ENCODE measurements at regions not wholly inside any gene's neighbourhood (a gene's known extent, or its start where the extent isn't known, plus 50 kb on each side); places are given as distances from the start of the nearest gene placed in this dataset.

- no peak for TF ChIP-seq CHD7 (IDR thresholded peaks at IDR 0.05; ENCODE audit: insufficient replicate concordance, low read length)
- no peak for TF ChIP-seq ATF3 (IDR thresholded peaks at IDR 0.05; ENCODE audit: insufficient read depth, low read depth, low read length)
- no peak for TF ChIP-seq ATF2 (IDR thresholded peaks at IDR 0.05; ENCODE audit: low read length)
- no peak for TF ChIP-seq CTBP2 (IDR thresholded peaks at IDR 0.05; ENCODE audit: borderline replicate concordance, insufficient read depth, insufficient read length, low read length)
- TF ChIP-seq SUZ12 (IDR thresholded peaks at IDR 0.05; ENCODE audit: low read length): no peak
- no peak for TF ChIP-seq YY1 (IDR thresholded peaks at IDR 0.05; ENCODE audit: low read depth, low read length)
- no peak for TF ChIP-seq POLR2AphosphoS5 (IDR thresholded peaks at IDR 0.05; ENCODE audit: low read depth, low read length)
- no peak for TF ChIP-seq BCL11A (IDR thresholded peaks at IDR 0.05; ENCODE audit: low read depth in 2 of 2, low read length in 2 of 2)
- no peak for TF ChIP-seq NANOG (IDR thresholded peaks at IDR 0.05; ENCODE audit: insufficient read depth, low read depth, low read length, poor library complexity, severe bottlenecking)
- TF ChIP-seq HDAC6 (IDR thresholded peaks at IDR 0.05; ENCODE audit: low read depth, low read length): no peak
Measured at GRCh38 chr9:26078706-26079105, 400.5 kb upstream of the TUSC1 start (continued).
